SH-SY5Y (cell line): ENCODE measurements at regions not wholly inside any gene's neighbourhood (a gene's known extent, or its start where the extent isn't known, plus 50 kb on each side); places are given as distances from the start of the nearest gene placed in this dataset.

Source experiments
- GATA2 ChIP-seq: IDR thresholded peaks from 2 replicates; pipeline ENCODE4 v1.6.1; 2011; ENCODE audit warnings: mild to moderate bottlenecking, low read depth, low read length
- GATA3 ChIP-seq: IDR thresholded peaks from 2 replicates; pipeline ENCODE4 v1.6.1; 2011; ENCODE audit warnings: low read depth, mild to moderate bottlenecking, low read length, moderate library complexity

- TF ChIP-seq GATA2 (no peak), GATA3 (no peak)
These were observed 342.6 kb upstream of the CCDC196 start for GRCh38 chr14:66143387-66144112.

- no peak for TF ChIP-seq GATA3
- TF ChIP-seq GATA2, result no peak
These were observed 333.9 kb upstream of the CCDC196 start for GRCh38 chr14:66152302-66152701.

DNA sequence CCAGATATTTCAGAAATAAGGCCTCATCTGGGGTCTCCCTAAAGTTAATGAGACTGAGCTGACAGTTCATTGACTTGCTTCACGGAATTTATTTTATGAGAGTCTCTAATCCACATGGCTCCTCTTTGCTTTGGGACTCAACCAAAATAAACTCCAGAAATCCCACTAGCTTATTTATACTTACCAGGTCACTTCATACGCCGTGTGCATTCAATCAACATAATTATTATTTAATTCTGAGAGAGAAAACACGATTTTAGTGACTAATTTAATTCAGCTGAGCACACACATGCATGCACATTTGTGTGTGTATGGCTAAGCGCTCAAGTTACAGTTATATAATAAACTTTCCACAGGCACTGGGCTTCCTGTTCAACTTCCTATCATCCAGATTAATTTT lies 333.4 kb upstream of the CCDC196 start:
- TF ChIP-seq GATA2 (no peak), GATA3 (no peak)

DNA sequence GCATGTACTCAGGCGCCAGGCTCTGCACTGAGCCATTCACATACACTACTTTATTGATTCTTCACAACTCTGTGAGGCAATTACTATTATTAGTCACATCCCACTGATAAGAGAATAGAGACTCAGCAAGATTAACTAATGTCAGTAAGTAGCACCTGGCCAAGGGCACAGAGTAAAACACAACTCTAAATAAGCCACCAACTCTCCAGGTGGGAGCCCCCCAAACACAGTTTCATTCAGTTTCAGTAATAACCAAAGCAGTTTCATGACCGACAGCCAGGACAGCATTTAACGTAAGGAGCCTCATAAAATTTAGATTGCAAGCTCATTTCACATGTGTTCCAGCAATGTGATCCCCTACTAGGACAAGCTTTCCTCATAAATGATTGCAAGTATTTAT lies 323.1 kb upstream of the CCDC196 start:
- TF ChIP-seq GATA2 (no peak), GATA3 (no peak)

- no peak for TF ChIP-seq GATA2
- no peak for TF ChIP-seq GATA3
These were observed 320.8 kb upstream of the CCDC196 start for GRCh38 chr14:66165337-66165736.

GRCh38 chr14:66174453-66174891 lies 311.7 kb upstream of the CCDC196 start:
- TF ChIP-seq GATA2 (no peak), GATA3 (no peak)

DNA sequence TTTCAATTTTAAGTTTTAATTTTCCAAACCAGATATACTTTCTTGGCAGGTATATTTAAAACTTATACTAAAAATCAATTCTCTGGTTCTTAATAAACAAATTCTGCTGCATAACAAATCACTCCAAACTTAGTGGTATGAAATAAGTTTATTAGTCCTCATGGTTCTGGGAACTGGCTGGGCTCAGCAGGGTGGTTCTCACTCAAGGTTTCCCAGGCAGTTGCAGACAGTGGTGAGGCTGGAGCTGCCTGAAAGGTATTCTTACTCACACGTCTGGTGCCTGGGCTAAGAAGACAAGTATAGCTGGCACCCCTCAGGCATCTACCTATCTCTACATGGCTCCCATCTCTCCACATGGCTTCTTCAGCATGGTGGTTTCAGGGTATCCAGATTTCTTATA lies 308.2 kb upstream of the CCDC196 start:
- no peak for TF ChIP-seq GATA2
- TF ChIP-seq GATA3, result no peak

DNA sequence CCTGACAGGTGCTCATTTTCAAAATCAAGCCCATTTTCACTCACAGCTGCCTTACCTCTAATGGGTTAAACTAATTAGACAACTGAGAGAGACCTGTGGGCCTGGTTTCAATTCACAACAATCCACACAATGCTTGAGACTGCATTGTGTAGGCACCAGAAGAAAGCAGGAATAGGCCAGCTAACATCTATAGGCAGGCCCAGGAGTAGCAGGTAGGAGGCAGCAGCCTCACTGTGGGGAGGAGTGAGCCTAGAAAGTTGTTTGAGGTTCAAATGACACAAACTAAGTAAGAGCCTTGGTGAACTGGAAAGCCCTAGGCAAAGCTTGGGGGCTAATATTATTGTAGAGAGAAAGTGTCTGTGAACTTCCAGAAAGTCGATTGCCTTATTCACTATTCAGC lies 289.5 kb upstream of the CCDC196 start:
- no peak for TF ChIP-seq GATA3
- TF ChIP-seq GATA2, result no peak

- TF ChIP-seq GATA2, result no peak
- TF ChIP-seq GATA3, result no peak
These were observed 288.9 kb upstream of the CCDC196 start for GRCh38 chr14:66197276-66197675.

DNA sequence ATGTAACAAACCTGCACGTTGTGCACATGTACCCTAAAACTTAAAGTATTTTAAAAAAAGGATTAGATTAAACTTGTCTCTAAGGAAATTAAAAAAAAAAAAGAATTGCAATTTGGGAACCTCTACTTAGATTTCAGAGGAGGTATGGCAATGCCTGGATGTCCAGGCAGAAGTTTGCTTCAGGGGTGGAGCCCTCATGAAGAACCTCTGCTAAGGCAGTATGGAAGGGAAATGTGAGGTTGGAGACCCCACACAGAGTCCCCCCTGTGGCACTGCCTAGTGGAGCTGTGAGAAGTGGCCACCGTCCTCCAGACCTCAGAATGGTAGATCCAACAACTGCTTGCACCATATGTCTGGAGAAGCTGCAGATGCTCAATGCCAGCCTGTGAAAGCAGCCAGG lies 279.6 kb upstream of the CCDC196 start:
- TF ChIP-seq GATA3 (no peak), GATA2 (no peak)

GRCh38 chr14:66216763-66217162 lies 269.4 kb upstream of the CCDC196 start:
- TF ChIP-seq GATA2 (no peak), GATA3 (no peak)

DNA sequence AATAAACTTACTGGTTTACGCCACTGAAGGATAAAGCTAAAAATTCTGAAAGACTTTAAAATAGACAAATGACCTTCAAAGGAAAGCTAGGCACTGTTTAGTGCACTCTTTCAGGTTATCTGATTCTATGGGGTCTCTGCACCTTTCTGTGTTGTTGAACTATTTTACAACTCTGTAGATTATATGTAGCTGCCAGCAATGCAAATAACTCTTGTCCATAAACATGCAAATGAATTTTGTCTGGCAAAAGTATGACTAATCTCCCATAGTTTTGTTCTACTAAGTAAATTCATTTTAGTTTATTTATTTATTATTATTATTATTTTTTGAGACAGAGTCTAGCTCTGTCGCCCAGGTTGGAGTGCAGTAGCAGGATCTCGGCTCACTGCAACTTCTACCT lies 266.3 kb upstream of the CCDC196 start:
- TF ChIP-seq GATA2 (no peak), GATA3 (no peak)

DNA sequence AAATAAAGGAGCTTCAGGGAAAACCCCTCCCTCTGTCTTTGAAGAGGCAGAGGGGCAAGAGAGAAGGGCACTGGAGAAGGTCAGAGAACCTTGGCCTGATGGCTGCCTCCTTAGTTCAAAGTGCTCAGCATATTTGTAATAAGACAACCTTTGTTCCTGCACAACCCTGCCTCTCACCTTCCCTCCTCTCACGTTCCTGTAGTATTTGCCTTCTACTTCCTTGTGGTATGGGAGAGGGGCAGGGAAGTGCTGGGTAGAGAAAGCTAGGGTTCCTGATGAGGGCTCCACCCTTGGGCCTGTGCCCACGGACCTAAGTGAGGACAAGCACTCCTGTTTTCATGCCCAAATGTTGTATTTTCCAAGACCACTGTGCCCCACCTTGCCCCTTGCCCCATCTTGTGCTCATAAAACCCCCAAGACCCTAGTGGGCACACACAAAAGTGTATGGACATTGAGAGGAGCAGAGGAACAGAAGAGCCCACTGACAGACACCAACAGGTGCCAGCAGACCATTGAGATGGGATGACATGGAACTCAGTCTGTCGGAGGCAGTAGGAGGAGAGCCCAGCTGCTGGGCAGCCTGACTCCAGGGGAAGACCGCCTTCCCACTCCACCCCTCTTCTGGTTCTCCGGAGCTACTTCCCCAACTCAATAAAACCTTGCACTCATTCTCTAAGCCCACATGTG lies 261.5 kb upstream of the CCDC196 start:
- no peak for TF ChIP-seq GATA2
- no peak for TF ChIP-seq GATA3

DNA sequence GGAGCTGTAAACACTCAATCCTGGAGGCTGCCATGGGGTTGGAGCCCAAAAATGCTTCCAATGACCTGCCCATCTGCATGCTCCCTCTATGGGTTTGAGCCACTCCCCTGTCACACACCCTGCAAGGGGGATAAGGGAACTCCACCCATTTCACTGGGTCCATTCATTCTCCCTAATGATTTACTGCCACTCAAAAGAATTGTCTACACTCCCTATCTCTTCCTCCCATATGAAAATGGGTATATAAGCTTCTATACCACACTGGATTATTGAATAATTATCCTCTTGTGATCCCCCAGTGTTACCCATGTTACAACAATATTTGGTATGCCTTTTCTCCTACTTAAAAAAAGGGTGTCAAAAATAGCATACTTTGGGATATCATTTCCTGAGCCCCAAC lies 260.8 kb upstream of the CCDC196 start:
- TF ChIP-seq GATA3 (no peak), GATA2 (no peak)

- TF ChIP-seq GATA3 (no peak), GATA2 (no peak)
These were observed 257.8 kb upstream of the CCDC196 start for GRCh38 chr14:66228267-66228970.

GRCh38 chr14:66231820-66232219 lies 254.4 kb upstream of the CCDC196 start:
- no peak for TF ChIP-seq GATA2
